Heart left ventricle (tissue), 13 donors: ENCODE measurements at regions not wholly inside any gene's neighbourhood (a gene's known extent, or its start where the extent isn't known, plus 50 kb on each side); places are given as distances from the start of the nearest gene placed in this dataset.

Experiments used
- POLR2A ChIP-seq, 2 donors: fragments of 450-650 bp; IDR thresholded peaks; one replicate each; pipeline ENCODE4 v1.6.1; 2017; ENCODE audit warnings: antibody characterized with exemption in 2 of 2, mild to moderate bottlenecking in 2 of 2, moderate library complexity in 2 of 2
- TF ChIP-seq, protein P1 (sequence below), 12 donors: fragments of 200-600 bp; sonication (generic) in 4 of 12; IDR thresholded peaks; one replicate each; pipeline versions ENCODE4 v1.5.0 to v1.8.0; 2018 to 2022; ENCODE audit warnings: antibody characterized with exemption in 12 of 12, mild to moderate bottlenecking in 5 of 12
- donor health status: ischemic (EF 13 %, LVEDD 7.1; RV severe dilation, severe dysfunction).
- donor health status: DM: no; HTN: yes; CAD: no.
- donor health status: DM: no; HTN: no; CAD: no.
- donor health status: ischemic (EF 25% LVEDD 6.9; RV normal size, moderate dysfunction).
- donor health status: ischemic (EF 25% LVEDD 5.7; RV mildly dilated, moderate dysfunction).
- donor health status: ischemic (EF 35%, LVEDD 5.7; RV mildly dilated, moderate dysfunction).
- donor health status: nonischemic (EF 11% LVEDD 7.7; RV severe dilation, severe dysfunction).
- donor health status: DM: yes; HTN: yes; CAD: no.
- donor health status: PGD.
- donor health status: ischemic (EF 29% LVEDD 5.4; RV normal size, mild dysfunction).
- donor health status: nonischemic (EF 23%, LVEDD 6.1; RV moderate dilation, normal function).

DNA sequence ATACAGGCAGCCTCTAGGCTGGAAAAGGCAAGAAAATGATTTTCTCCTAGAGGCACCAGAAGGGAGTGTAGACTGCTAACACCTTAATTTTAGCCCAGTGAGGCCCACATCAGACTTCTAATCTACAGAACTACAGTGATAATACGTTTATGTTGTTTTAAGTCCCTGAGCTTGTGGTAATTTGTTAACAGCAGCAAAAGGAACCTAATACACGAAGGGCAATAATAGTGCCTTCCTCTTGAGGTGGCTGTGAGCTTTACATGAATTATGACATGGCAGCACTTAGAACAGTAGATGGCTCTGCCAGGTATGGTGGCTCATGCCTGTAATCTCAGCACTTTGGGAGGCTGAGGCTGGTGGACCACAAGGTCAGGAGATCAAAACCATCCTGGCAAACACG, 118.8 kb downstream of the ZNF664 start:
- TF ChIP-seq, protein P1, sequence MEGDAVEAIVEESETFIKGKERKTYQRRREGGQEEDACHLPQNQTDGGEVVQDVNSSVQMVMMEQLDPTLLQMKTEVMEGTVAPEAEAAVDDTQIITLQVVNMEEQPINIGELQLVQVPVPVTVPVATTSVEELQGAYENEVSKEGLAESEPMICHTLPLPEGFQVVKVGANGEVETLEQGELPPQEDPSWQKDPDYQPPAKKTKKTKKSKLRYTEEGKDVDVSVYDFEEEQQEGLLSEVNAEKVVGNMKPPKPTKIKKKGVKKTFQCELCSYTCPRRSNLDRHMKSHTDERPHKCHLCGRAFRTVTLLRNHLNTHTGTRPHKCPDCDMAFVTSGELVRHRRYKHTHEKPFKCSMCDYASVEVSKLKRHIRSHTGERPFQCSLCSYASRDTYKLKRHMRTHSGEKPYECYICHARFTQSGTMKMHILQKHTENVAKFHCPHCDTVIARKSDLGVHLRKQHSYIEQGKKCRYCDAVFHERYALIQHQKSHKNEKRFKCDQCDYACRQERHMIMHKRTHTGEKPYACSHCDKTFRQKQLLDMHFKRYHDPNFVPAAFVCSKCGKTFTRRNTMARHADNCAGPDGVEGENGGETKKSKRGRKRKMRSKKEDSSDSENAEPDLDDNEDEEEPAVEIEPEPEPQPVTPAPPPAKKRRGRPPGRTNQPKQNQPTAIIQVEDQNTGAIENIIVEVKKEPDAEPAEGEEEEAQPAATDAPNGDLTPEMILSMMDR (IDR thresholded peaks at IDR 0.05) = no peak
- no peak for TF ChIP-seq POLR2A (IDR thresholded peaks at IDR 0.05)
